GM23248 (cell line): ENCODE measurements at regions not wholly inside any gene's neighbourhood (a gene's known extent, or its start where the extent isn't known, plus 50 kb on each side); places are given as distances from the start of the nearest gene placed in this dataset.
"Not testable (repeated sequence)": the region's sequence is repeated elsewhere in the genome, so short reads cannot be mapped to it uniquely, and the experiment has no call there.

ENCODE experiments used
- DNase-seq: peaks from one replicate; pipeline ENCODE4 v3.0.0-alpha.2; 2015
- H2AFZ ChIP-seq: fragments of 200-600 bp; sonication (generic); 2 replicates; pipeline ENCODE4 v1.6.1; 2016; ENCODE audit warnings: antibody characterized with exemption
- H3F3A ChIP-seq: fragments of 200-600 bp; sonication (generic); 2 replicates; pipeline ENCODE4 v1.6.1; 2016; ENCODE audit warnings: mild to moderate bottlenecking, antibody characterized with exemption, mixed run types; ENCODE audit not compliant: insufficient read depth
- H3K27ac ChIP-seq: fragments of 200-600 bp; sonication (generic); 2 replicates; pipeline ENCODE4 v1.5.1; 2016; ENCODE audit warnings: mild to moderate bottlenecking
- H3K27me3 ChIP-seq: fragments of 200-600 bp; sonication (generic); replicated peaks from 2 replicates; pipeline ENCODE4 v1.6.1; 2016; ENCODE audit warnings: mild to moderate bottlenecking; ENCODE audit not compliant: insufficient read depth
- H3K36me3 ChIP-seq: fragments of 200-600 bp; sonication (generic); 2 replicates; pipeline ENCODE4 v1.6.1; 2016; ENCODE audit warnings: low read depth, mild to moderate bottlenecking
- H3K4me1 ChIP-seq: fragments of 200-600 bp; sonication (generic); 2 replicates; pipeline ENCODE4 v1.6.1; 2016; ENCODE audit warnings: mild to moderate bottlenecking; ENCODE audit not compliant: insufficient read depth
- H3K4me2 ChIP-seq: fragments of 200-600 bp; sonication (generic); one replicate; pipeline ENCODE4 v1.6.1; 2016; ENCODE audit warnings: mild to moderate bottlenecking; ENCODE audit not compliant: unreplicated experiment
- H3K4me3 ChIP-seq: fragments of 200-600 bp; sonication (generic); 2 replicates; pipeline ENCODE4 v1.5.1; 2016; ENCODE audit warnings: mild to moderate bottlenecking
- H3K79me2 ChIP-seq: fragments of 200-600 bp; sonication (generic); 2 replicates; pipeline ENCODE4 v1.6.1; 2016; ENCODE audit warnings: mild to moderate bottlenecking; ENCODE audit not compliant: insufficient read depth
- H3K9ac ChIP-seq: fragments of 200-600 bp; sonication (generic); 2 replicates; pipeline ENCODE4 v1.6.1; 2016; ENCODE audit warnings: mild to moderate bottlenecking
- H3K9me2 ChIP-seq: fragments of 200-600 bp; sonication (generic); 2 replicates; pipeline ENCODE4 v1.6.1; 2016; ENCODE audit warnings: mixed run types, mild to moderate bottlenecking, moderate library complexity; ENCODE audit not compliant: insufficient read depth
- H3K9me3 ChIP-seq: fragments of 200-600 bp; sonication (generic); one replicate; pipeline ENCODE4 v1.6.1; 2017; ENCODE audit warnings: low read depth
- H4K20me1 ChIP-seq: fragments of 200-600 bp; sonication (generic); 2 replicates; pipeline ENCODE4 v1.6.0; 2016; ENCODE audit not compliant: insufficient read depth
- EZH2 ChIP-seq: fragments of 200-600 bp; sonication (generic); IDR thresholded peaks from 2 replicates; pipeline ENCODE4 v1.6.1; 2018; ENCODE audit warnings: antibody characterized with exemption, mild to moderate bottlenecking; ENCODE audit not compliant: insufficient read depth, poor library complexity, severe bottlenecking
- EZH2phosphoT487 ChIP-seq: fragments of 200-600 bp; sonication (generic); IDR thresholded peaks from 2 replicates; pipeline ENCODE4 v1.6.1; 2018; ENCODE audit warnings: antibody characterized with exemption, moderate library complexity, mild to moderate bottlenecking, low read depth; ENCODE audit not compliant: insufficient read depth
- WGBS, 2 experiments: methylation state at CpG; one replicate each; pipeline ENCODE4 v1.1.6; 2015 to 2017; ENCODE audit warnings: low lambda C conversion rate in 2 of 2, low coverage in 1 of 2; ENCODE audit errors: missing lambda C conversion rate in 2 of 2; 5-methylcytosine and 5-hydroxymethylcytosine counted together
- in situ Hi-C: fragments of 300-500 bp; cut with MboI; formaldehyde crosslinking; loops from 2 replicates; pipeline ENCODE4 v1.15.0; 2020

DNA sequence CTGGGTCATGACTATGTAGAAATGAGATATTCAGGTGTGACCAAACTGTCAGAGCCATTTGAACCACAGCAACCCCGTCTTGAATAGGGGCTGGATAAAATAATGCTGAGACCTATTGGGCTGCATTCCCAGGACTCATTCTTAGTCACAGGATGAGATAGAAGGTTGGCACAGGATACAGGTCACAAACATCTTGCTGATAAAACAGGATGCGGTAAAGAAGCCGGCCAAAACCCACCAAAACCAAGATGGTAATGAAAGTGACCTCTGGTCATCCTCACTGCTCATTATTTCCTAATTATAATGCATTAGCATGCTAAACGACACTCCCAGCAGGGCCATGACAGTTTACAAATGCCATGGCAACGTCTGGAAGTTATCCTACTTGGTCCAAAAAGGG, 545.5 kb downstream of the TMEM114 start:
- H3K4me3 ChIP-seq, result no peak overlapping the region
- DNase-seq, result no peak
- no peaks in the 10 kb centered on the region for H3K4me1 ChIP-seq
- no peaks in the 10 kb centered on the region for H3K9me3 ChIP-seq
- WGBS, 2 experiments, result 34 to 35% methylated on average over 5 of the region's 5 CpGs
- H3K27ac ChIP-seq, result no peak overlapping the region
- H4K20me1 ChIP-seq, result no peaks in the 10 kb centered on the region
- H3F3A ChIP-seq, result no peaks in the 10 kb centered on the region
- H3K36me3 ChIP-seq, result no peaks in the 10 kb centered on the region
- H3K9me2 ChIP-seq, result no peaks in the 10 kb centered on the region
- no peaks in the 10 kb centered on the region for H3K79me2 ChIP-seq
- H3K4me2 ChIP-seq, result no peak overlapping the region
- H2AFZ ChIP-seq, result no peak overlapping the region
- no peaks in the 10 kb centered on the region for H3K27me3 ChIP-seq
- no peak overlapping the region for H3K9ac ChIP-seq
- TF ChIP-seq EZH2phosphoT487 (no peak), EZH2 (no peak)
- in situ Hi-C loops, result no loop called here

DNA sequence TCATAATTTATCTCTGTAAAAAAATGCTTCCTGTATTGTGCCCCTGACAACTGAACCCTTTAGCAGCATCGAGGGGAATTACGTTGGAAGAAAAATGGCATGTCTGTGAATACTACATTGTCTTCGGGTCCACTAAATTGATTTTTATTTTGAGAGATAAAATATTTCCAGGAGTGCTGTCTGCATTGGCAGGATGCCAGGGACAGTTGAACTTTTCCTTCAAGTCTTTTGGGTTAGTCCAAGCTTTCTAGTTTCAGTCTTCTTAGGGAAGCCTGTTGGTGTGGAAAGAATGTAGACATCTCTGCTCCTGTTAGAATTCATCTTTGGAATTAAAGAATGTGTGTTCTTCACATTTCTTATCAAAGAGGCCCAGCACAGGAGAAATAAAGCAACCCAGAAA, 557.9 kb downstream of the TMEM114 start:
- DNase-seq, result no peak
- no peak overlapping the region for H3K4me2 ChIP-seq
- H3K27me3 ChIP-seq, result no peaks in the 10 kb centered on the region

DNA sequence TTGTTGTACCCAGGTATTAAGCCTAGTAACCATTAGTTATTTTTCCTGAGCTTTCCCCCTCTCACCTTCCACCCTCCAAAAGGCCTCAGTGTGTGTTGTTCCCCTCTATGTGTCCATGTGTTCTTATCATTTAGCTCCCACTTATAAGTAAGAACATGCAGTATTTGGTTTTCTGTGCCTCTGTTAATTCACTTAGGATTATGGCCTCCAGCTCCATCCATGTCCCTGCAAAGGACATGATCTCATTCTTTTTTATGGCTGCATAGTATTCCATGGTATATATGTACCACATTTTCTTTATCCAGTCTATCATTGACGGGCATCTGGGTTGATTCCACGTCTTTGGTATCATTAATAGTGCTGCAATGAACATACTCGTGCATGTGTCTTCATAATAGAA, 560.3 kb downstream of the TMEM114 start:
- H3K4me2 ChIP-seq, in situ Hi-C loops, H3K27me3 ChIP-seq, H3K9me2 ChIP-seq, H3K9ac ChIP-seq, H2AFZ ChIP-seq, H3K27ac ChIP-seq, H3K4me1 ChIP-seq, H3F3A ChIP-seq, H3K4me3 ChIP-seq, H3K36me3 ChIP-seq, DNase-seq, H3K9me3 ChIP-seq, H3K79me2 ChIP-seq, H4K20me1 ChIP-seq: not testable (repeated sequence)
- WGBS, 2 experiments, result 4 to 5% methylated on average over 3 of the region's 3 CpGs

More for the DNA sequence above, 557.9 kb downstream of the TMEM114 start:
- Histone ChIP-seq H3K36me3 (no peaks in the 10 kb centered on the region), H4K20me1 (no peaks in the 10 kb centered on the region), H3F3A (no peaks in the 10 kb centered on the region), H3K9me3 (no peaks in the 10 kb centered on the region), H3K4me3 (no peak overlapping the region), H3K79me2 (no peaks in the 10 kb centered on the region), H3K9me2 (no peaks in the 10 kb centered on the region), H3K27ac (no peak overlapping the region), H3K4me1 (no peaks in the 10 kb centered on the region), H3K9ac (no peak overlapping the region), H2AFZ (no peak overlapping the region)
- WGBS, 2 experiments, result 36 to 37% methylated on average over 3 of the region's 3 CpGs
- TF ChIP-seq EZH2phosphoT487 (no peak), EZH2 (no peak)
- in situ Hi-C loops, result no loop called here

DNA sequence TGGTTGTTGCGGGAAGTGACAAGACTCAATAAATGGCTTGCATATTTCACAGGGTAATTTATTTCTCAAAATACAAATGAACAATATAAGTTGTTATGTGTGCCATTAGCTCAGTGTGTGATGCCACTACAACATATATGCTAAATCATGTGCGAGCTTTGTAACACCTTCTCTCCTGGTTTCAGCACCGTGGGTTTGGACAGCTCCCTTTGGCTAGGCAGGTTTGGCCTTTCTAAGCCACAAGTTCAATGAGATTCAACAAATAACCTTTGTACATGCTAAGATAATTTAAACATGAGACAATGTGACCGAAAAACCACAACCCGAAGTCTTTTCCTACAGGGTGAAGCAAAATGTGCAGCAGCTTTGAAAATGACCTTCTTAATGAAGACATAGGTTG, 563.9 kb downstream of the TMEM114 start:
- TF ChIP-seq EZH2phosphoT487 (no peak), EZH2 (no peak)
- Histone ChIP-seq H3K36me3 (no peaks in the 10 kb centered on the region), H3K4me1 (no peaks in the 10 kb centered on the region), H4K20me1 (no peaks in the 10 kb centered on the region), H3K9ac (no peak overlapping the region), H3K4me2 (no peak overlapping the region), H3F3A (no peaks in the 10 kb centered on the region), H3K27ac (no peak overlapping the region), H3K4me3 (no peak overlapping the region), H3K27me3 (no peaks in the 10 kb centered on the region), H3K79me2 (no peaks in the 10 kb centered on the region), H3K9me2 (no peaks in the 10 kb centered on the region), H2AFZ (no peak overlapping the region), H3K9me3 (no peaks in the 10 kb centered on the region)
- 24 to 28% methylated on average over 5 of the region's 5 CpGs for WGBS, 2 experiments
- in situ Hi-C loops, result no loop called here
- DNase-seq, result no peak

DNA sequence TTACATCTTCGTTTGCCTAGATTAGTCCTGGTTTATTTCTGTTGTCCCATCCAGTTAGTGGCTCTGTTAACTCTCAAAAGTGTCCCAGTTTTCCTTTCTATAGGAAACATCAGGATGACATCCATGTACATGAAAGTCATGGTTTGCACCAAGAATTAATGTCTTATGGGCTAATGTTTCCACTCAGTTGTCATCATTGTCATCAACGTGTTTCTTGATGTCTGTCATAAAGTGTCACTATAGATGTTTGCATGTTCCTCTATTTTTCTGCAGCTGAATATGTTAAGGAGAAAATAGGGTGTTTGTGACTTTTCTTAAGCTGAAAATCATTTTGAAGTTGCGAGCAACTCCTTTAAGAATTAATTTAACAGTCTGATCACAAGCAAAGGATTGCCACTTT, 567.0 kb downstream of the TMEM114 start:
- no peak for DNase-seq
- no peak for TF ChIP-seq EZH2phosphoT487
- no peak for TF ChIP-seq EZH2
- in situ Hi-C loops, result no loop called here
- Histone ChIP-seq H3K27me3 (no peaks in the 10 kb centered on the region), H3K9me2 (no peaks in the 10 kb centered on the region), H3K9me3 (no peaks in the 10 kb centered on the region), H3F3A (no peaks in the 10 kb centered on the region), H2AFZ (no peak overlapping the region), H3K79me2 (no peaks in the 10 kb centered on the region), H3K36me3 (no peaks in the 10 kb centered on the region), H3K27ac (no peak overlapping the region), H3K9ac (no peak overlapping the region), H3K4me1 (no peaks in the 10 kb centered on the region), H3K4me2 (no peak overlapping the region), H3K4me3 (no peak overlapping the region), H4K20me1 (no peaks in the 10 kb centered on the region)
- 7% methylated on average over 3 of the region's 3 CpGs for WGBS, 2 experiments
